Panc1 (cell line): ENCODE measurements at regions not wholly inside any gene's neighbourhood (a gene's known extent, or its start where the extent isn't known, plus 50 kb on each side); places are given as distances from the start of the nearest gene placed in this dataset.
A peak's percentile ranks its signal among the peaks of the same experiment; 100 is the strongest.
"Not testable (repeated sequence)": the region's sequence is repeated elsewhere in the genome, so short reads cannot be mapped to it uniquely, and the experiment has no call there.

Experiments used
- ATAC-seq: fragments of 200-7000 bp; cut with Tn5 transposase; 2 replicates; pipeline ENCODE4 v1.9.1; 2020; ENCODE audit warnings: mild to moderate bottlenecking, moderate library complexity
- BruUV-seq: library from RNA; stranded (reverse); fragments of 400-500 nt; replicated peaks from 2 replicates; lab custom pipeline; 2021; lab: Mats Ljungman, UMichigan
- CTCF ChIA-PET: fragments of 300-600 bp; sonication (Branson Sonifier 250); formaldehyde crosslinking; loops from one replicate; lab custom pipeline; 2022; ENCODE audit warnings: antibody characterized with exemption; lab: Charles Lee
- POLR2A ChIA-PET: fragments of 300-600 bp; sonication (Branson Sonifier 250); formaldehyde crosslinking; loops from one replicate; lab custom pipeline; 2022; ENCODE audit warnings: antibody characterized with exemption; lab: Charles Lee
- DNase-seq: peaks from one replicate; pipeline ENCODE4 v3.0.0-alpha.2; 2010; ENCODE audit warnings: low read depth, low spot score
- H3K27ac ChIP-seq: 2 replicates; pipeline ENCODE4 v1.5.1; 2011; ENCODE audit warnings: mild to moderate bottlenecking, low read length, inconsistent platforms
- H3K27me3 ChIP-seq: fragments of 200-500 bp; sonication (Bioruptor generic); 2 replicates; pipeline ENCODE4 v1.6.0; 2014; ENCODE audit warnings: low read length, inconsistent platforms; ENCODE audit not compliant: control insufficient read depth, insufficient read depth
- H3K36me3 ChIP-seq: fragments of 200-500 bp; sonication (Bioruptor generic); 2 replicates; pipeline ENCODE4 v1.5.1; 2014; ENCODE audit warnings: inconsistent platforms, mild to moderate bottlenecking, low read length, moderate library complexity; ENCODE audit not compliant: control insufficient read depth, insufficient read depth
- H3K4me1 ChIP-seq: 2 replicates; pipeline ENCODE4 v1.5.1; 2011; ENCODE audit warnings: inconsistent platforms, mild to moderate bottlenecking, low read length, moderate library complexity; ENCODE audit not compliant: control insufficient read depth, insufficient read depth
- H3K4me3 ChIP-seq, 2 experiments: 2 replicates each; pipeline ENCODE4 v1.5.1; 2011 to 2012; ENCODE audit warnings: low read depth in 2 of 2, low read length in 2 of 2, mild to moderate bottlenecking in 2 of 2, inconsistent platforms in 1 of 2, moderate library complexity in 1 of 2
- H3K9me3 ChIP-seq: fragments of 200-500 bp; sonication (Bioruptor generic); 2 replicates; pipeline ENCODE4 v1.5.1; 2014; ENCODE audit warnings: low read depth, mild to moderate bottlenecking, inconsistent platforms, low read length, moderate library complexity; ENCODE audit not compliant: control insufficient read depth, insufficient read depth
- CTCF ChIP-seq: fragments of 450-650 bp; IDR thresholded peaks from 2 replicates; pipeline ENCODE4 v1.5.1; 2017; ENCODE audit warnings: mild to moderate bottlenecking
- POLR2AphosphoS5 ChIP-seq: IDR thresholded peaks from 2 replicates; pipeline ENCODE4 v1.6.1; 2012; ENCODE audit warnings: mild to moderate bottlenecking, low read depth, low read length, moderate library complexity
- REST ChIP-seq, 2 experiments: IDR thresholded peaks; 2 replicates each; pipeline ENCODE4 v1.6.1; 2011 to 2012; ENCODE audit warnings: low read depth in 2 of 2, control low read depth in 1 of 2, low read length in 1 of 2, mild to moderate bottlenecking in 1 of 2, moderate library complexity in 1 of 2; ENCODE audit not compliant: insufficient read depth in 1 of 2
- SIN3A ChIP-seq: IDR thresholded peaks from 2 replicates; pipeline ENCODE4 v1.6.1; 2012; ENCODE audit warnings: low read depth, mild to moderate bottlenecking, low read length, moderate library complexity, borderline replicate concordance; ENCODE audit not compliant: insufficient read depth
- TCF7L2 ChIP-seq: IDR thresholded peaks from 2 replicates; pipeline ENCODE4 v1.6.1; 2011; ENCODE audit warnings: mild to moderate bottlenecking, low read depth, low read length, inconsistent platforms
- in situ Hi-C: cut with HindIII; loops from 2 replicates; pipeline ENCODE4 v1.10.0; 2016; ENCODE audit warnings: low sequenced_read_pairs, low pct_unique_long_range_greater_than_20kb
- intact Hi-C: fragments of 100-400 bp; cut with micrococcal nuclease; formaldehyde crosslinking; loops from one replicate; pipeline ENCODE4 v1.10.0; 2022; ENCODE audit not compliant: unreplicated experiment

GRCh38 chr4:9600246-9600645, 156.0 kb downstream of the DEFB131A start:
- no TSS peak for BruUV-seq
- H3K36me3 ChIP-seq, result no peaks in the 10 kb centered on the region
- in situ Hi-C loops (no loop called here), intact Hi-C loops (no loop called here)
- no peak overlapping the region for H3K4me3 ChIP-seq
- no peak overlapping the region for H3K27ac ChIP-seq
- TF ChIP-seq TCF7L2, result no peak
- no peak for TF ChIP-seq REST (IDR thresholded peaks at IDR 0.05; ENCODE audit: insufficient read depth in 1 of 2, low read depth in 2 of 2, low read length in 1 of 2)
- TF ChIP-seq SIN3A, result no peak
- no peak for TF ChIP-seq CTCF
- no peak for TF ChIP-seq POLR2AphosphoS5
- CTCF ChIA-PET, result no interaction called here
- no peaks in the 10 kb centered on the region for H3K9me3 ChIP-seq
- no peak for ATAC-seq
- no peak for DNase-seq
- POLR2A ChIA-PET, result no interaction called here
- no peaks in the 10 kb centered on the region for H3K27me3 ChIP-seq
- no peaks in the 10 kb centered on the region for H3K4me1 ChIP-seq

GRCh38 chr4:9602389-9602914, 158.2 kb downstream of the DEFB131A start:
- no peaks in the 10 kb centered on the region for H3K36me3 ChIP-seq
- ATAC-seq (no peak), DNase-seq (no peak)
- H3K4me1 ChIP-seq, result no peaks in the 10 kb centered on the region
- ChIA-PET POLR2A (no interaction called here), CTCF (no interaction called here)
- in situ Hi-C loops (no loop called here), intact Hi-C loops (no loop called here)
- no peaks in the 10 kb centered on the region for H3K9me3 ChIP-seq
- H3K27me3 ChIP-seq, result no peaks in the 10 kb centered on the region
- H3K27ac ChIP-seq, result no peak overlapping the region
- TF ChIP-seq TCF7L2 (no peak), CTCF (no peak), SIN3A (no peak), POLR2AphosphoS5 (no peak), REST (IDR thresholded peaks at IDR 0.05; ENCODE audit: insufficient read depth in 1 of 2, low read depth in 2 of 2, low read length in 1 of 2) (no peak)
- BruUV-seq, result no TSS peak
- H3K4me3 ChIP-seq, result no peak overlapping the region

GRCh38 chr4:9604031-9604892, 160.0 kb downstream of the DEFB131A start:
- H3K36me3 ChIP-seq, H3K27ac ChIP-seq, in situ Hi-C loops, intact Hi-C loops, H3K27me3 ChIP-seq, BruUV-seq, POLR2A ChIA-PET, CTCF ChIA-PET, H3K9me3 ChIP-seq, DNase-seq, H3K4me1 ChIP-seq, ATAC-seq: not testable (repeated sequence)
- H3K4me3 ChIP-seq, result peak overlapping the region; percentile 11 to 34; a peak in 3 of 4 replicates
